ENCODE measurements at regions not wholly inside any gene's neighbourhood (a gene's known extent, or its start where the extent isn't known, plus 50 kb on each side); places are given as distances from the start of the nearest gene placed in this dataset.

- TF ChIP-seq, protein P1, sequence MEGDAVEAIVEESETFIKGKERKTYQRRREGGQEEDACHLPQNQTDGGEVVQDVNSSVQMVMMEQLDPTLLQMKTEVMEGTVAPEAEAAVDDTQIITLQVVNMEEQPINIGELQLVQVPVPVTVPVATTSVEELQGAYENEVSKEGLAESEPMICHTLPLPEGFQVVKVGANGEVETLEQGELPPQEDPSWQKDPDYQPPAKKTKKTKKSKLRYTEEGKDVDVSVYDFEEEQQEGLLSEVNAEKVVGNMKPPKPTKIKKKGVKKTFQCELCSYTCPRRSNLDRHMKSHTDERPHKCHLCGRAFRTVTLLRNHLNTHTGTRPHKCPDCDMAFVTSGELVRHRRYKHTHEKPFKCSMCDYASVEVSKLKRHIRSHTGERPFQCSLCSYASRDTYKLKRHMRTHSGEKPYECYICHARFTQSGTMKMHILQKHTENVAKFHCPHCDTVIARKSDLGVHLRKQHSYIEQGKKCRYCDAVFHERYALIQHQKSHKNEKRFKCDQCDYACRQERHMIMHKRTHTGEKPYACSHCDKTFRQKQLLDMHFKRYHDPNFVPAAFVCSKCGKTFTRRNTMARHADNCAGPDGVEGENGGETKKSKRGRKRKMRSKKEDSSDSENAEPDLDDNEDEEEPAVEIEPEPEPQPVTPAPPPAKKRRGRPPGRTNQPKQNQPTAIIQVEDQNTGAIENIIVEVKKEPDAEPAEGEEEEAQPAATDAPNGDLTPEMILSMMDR (IDR thresholded peaks at IDR 0.05): no peak
- TF ChIP-seq EZH2 (IDR thresholded peaks at IDR 0.05; ENCODE audit: borderline replicate concordance, insufficient read depth, low read depth, low read length, poor library complexity, severe bottlenecking): no peak
These were observed 221.9 kb upstream of the SEMA3C start for GRCh38 chr7:81140775-81141174.

Data from B cell (primary cell).